ENCODE measurements at regions not wholly inside any gene's neighbourhood (a gene's known extent, or its start where the extent isn't known, plus 50 kb on each side); places are given as distances from the start of the nearest gene placed in this dataset.

DNA sequence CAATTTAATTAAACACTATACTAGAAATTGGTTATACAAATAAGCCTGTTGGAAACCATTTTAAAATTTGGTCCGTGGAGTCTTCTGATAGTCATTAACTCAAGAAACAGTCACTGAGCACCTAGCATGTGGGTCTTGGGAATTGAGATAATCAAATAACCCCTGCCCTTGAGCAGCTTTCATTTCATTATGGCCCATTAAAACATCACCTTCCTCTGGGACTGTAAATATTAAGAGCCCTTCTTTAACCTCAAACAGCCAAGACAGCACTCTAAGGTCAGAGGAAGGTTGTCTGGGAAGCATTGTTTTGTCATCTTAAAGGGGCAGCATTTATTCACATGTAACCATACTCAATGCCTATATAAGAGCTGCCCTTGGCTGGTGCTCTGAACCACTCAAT, 610.3 kb upstream of the USP24 start:
- H2AFZ ChIP-seq (ENCODE audit: low read length): no peak overlapping the region
- TF ChIP-seq, protein P1, sequence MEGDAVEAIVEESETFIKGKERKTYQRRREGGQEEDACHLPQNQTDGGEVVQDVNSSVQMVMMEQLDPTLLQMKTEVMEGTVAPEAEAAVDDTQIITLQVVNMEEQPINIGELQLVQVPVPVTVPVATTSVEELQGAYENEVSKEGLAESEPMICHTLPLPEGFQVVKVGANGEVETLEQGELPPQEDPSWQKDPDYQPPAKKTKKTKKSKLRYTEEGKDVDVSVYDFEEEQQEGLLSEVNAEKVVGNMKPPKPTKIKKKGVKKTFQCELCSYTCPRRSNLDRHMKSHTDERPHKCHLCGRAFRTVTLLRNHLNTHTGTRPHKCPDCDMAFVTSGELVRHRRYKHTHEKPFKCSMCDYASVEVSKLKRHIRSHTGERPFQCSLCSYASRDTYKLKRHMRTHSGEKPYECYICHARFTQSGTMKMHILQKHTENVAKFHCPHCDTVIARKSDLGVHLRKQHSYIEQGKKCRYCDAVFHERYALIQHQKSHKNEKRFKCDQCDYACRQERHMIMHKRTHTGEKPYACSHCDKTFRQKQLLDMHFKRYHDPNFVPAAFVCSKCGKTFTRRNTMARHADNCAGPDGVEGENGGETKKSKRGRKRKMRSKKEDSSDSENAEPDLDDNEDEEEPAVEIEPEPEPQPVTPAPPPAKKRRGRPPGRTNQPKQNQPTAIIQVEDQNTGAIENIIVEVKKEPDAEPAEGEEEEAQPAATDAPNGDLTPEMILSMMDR (IDR thresholded peaks at IDR 0.05; ENCODE audit: low read length): no peak
- no peak for TF ChIP-seq EZH2 (IDR thresholded peaks at IDR 0.05; ENCODE audit: borderline replicate concordance, low read length)
- H3K9me3 ChIP-seq (ENCODE audit: low read length): no peaks in the 10 kb centered on the region
- H3K79me2 ChIP-seq (ENCODE audit: insufficient read depth, low read length): no peaks in the 10 kb centered on the region
- H3F3A ChIP-seq (ENCODE audit: insufficient read depth, low read length): no peaks in the 10 kb centered on the region
- no peaks in the 10 kb centered on the region for H3K36me3 ChIP-seq (ENCODE audit: insufficient read depth, low read length)
- no peaks in the 10 kb centered on the region for H4K20me1 ChIP-seq (ENCODE audit: insufficient read depth, low read length)
- no peaks in the 10 kb centered on the region for H3K4me1 ChIP-seq (ENCODE audit: insufficient read depth, low read length, severe bottlenecking)
- H3K27ac ChIP-seq (ENCODE audit: low read depth, low read length, poor library complexity, severe bottlenecking): no peak overlapping the region
- no peak overlapping the region for H3K4me3 ChIP-seq (ENCODE audit: low read depth, low read length, poor library complexity, severe bottlenecking)
- no peak overlapping the region for H3K9ac ChIP-seq (ENCODE audit: low read length)
- H3K27me3 ChIP-seq (ENCODE audit: insufficient read depth, low read length): no peaks in the 10 kb centered on the region
- H3K9me2 ChIP-seq (ENCODE audit: low read depth, low read length): no peaks in the 10 kb centered on the region
- no peak overlapping the region for H3K4me2 ChIP-seq (ENCODE audit: low read length)

DNA sequence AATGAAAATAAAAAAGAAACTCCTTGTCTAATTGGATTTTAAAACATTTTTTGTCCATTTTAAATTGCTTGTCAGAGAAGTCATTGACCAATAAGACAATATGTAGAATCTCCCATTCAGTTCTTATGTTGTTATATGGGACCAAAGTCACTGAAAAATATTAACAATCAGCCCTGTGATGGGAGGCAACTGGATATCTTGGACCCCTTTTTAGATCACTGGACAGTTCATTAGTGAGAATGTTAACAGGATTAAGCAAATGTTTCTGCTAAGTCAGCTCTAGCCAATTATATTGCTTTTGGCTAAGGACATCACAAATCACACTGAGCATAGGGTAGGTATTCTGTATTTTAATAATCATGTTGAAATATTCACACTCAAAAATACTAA, 609.1 kb upstream of the USP24 start:
- no peaks in the 10 kb centered on the region for H3K9me3 ChIP-seq (ENCODE audit: low read length)
- H3F3A ChIP-seq (ENCODE audit: insufficient read depth, low read length): no peaks in the 10 kb centered on the region
- no peak overlapping the region for H2AFZ ChIP-seq (ENCODE audit: low read length)
- no peaks in the 10 kb centered on the region for H3K36me3 ChIP-seq (ENCODE audit: insufficient read depth, low read length)
- H3K4me3 ChIP-seq (ENCODE audit: low read depth, low read length, poor library complexity, severe bottlenecking): no peak overlapping the region
- no peak overlapping the region for H3K27ac ChIP-seq (ENCODE audit: low read depth, low read length, poor library complexity, severe bottlenecking)
- no peak overlapping the region for H3K4me2 ChIP-seq (ENCODE audit: low read length)
- H3K9me2 ChIP-seq (ENCODE audit: low read depth, low read length): no peaks in the 10 kb centered on the region
- H3K79me2 ChIP-seq (ENCODE audit: insufficient read depth, low read length): no peaks in the 10 kb centered on the region
- no peaks in the 10 kb centered on the region for H4K20me1 ChIP-seq (ENCODE audit: insufficient read depth, low read length)
- H3K4me1 ChIP-seq (ENCODE audit: insufficient read depth, low read length, severe bottlenecking): no peaks in the 10 kb centered on the region
- TF ChIP-seq, protein P1 (IDR thresholded peaks at IDR 0.05; ENCODE audit: low read length): no peak
- no peak for TF ChIP-seq EZH2 (IDR thresholded peaks at IDR 0.05; ENCODE audit: borderline replicate concordance, low read length)
- H3K9ac ChIP-seq (ENCODE audit: low read length): no peak overlapping the region
- H3K27me3 ChIP-seq (ENCODE audit: insufficient read depth, low read length): no peaks in the 10 kb centered on the region

DNA sequence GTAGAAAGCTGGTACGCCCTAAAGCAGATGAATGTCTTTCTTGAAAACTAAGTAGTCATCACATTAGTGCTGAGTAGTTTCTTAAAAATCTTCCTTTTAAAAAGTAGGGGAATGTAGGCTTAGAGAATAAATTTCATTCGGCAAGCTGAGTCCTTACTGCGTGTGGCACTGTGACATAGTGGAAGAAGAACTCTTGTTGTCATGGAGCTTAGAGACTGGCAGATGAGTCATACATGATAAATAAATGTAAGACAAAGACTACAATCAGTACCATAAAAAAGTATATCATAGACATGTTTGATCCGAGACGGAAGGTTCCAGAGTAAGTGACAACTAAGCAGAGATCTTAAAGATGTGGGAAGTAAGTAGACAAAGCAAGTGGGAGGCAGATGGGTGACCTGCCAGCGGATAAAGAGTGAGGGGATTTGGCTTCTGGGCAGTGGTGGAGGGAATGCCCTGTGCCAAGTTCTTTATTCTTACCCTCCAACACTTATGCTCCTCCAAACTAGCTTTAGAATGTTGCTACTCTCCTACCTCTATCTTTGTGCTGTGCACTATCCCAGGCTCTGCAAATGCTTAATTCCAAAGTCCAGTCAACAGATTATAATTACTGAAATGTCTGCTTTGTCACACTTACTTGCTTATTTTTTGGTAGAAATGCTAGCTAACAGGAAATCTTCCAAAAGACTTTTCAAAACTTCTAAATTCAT, 608.5 kb upstream of the USP24 start:
- no peak overlapping the region for H3K4me2 ChIP-seq (ENCODE audit: low read length)
- H3K9ac ChIP-seq (ENCODE audit: low read length): no peak overlapping the region

More for the DNA sequence above, 608.5 kb upstream of the USP24 start:
- Histone ChIP-seq H3K9me3 (ENCODE audit: low read length) (no peaks in the 10 kb centered on the region), H4K20me1 (ENCODE audit: insufficient read depth, low read length) (no peaks in the 10 kb centered on the region), H2AFZ (ENCODE audit: low read length) (no peak overlapping the region), H3K27me3 (ENCODE audit: insufficient read depth, low read length) (no peaks in the 10 kb centered on the region), H3K4me1 (ENCODE audit: insufficient read depth, low read length, severe bottlenecking) (no peaks in the 10 kb centered on the region), H3K4me3 (ENCODE audit: low read depth, low read length, poor library complexity, severe bottlenecking) (no peak overlapping the region), H3K79me2 (ENCODE audit: insufficient read depth, low read length) (no peaks in the 10 kb centered on the region), H3K36me3 (ENCODE audit: insufficient read depth, low read length) (no peaks in the 10 kb centered on the region), H3K9me2 (ENCODE audit: low read depth, low read length) (no peaks in the 10 kb centered on the region), H3K27ac (ENCODE audit: low read depth, low read length, poor library complexity, severe bottlenecking) (no peak overlapping the region), H3F3A (ENCODE audit: insufficient read depth, low read length) (no peaks in the 10 kb centered on the region)
- no peak for TF ChIP-seq EZH2 (IDR thresholded peaks at IDR 0.05; ENCODE audit: borderline replicate concordance, low read length)
- TF ChIP-seq, protein P1 (IDR thresholded peaks at IDR 0.05; ENCODE audit: low read length): no peak
